HCT116 (cell line): ENCODE measurements at regions not wholly inside any gene's neighbourhood (a gene's known extent, or its start where the extent isn't known, plus 50 kb on each side); places are given as distances from the start of the nearest gene placed in this dataset.

Experiments
- CTCF ChIP-seq, 3 experiments: fragments of 200-600 bp in 1 of 3; sonication (generic) in 1 of 3; IDR thresholded peaks in 2 of 3; conservative IDR thresholded peaks in 1 of 3; 2 replicates each; pipeline ENCODE4 v1.5.1; 2012 to 2017; ENCODE audit warnings: low read depth in 2 of 3, low read length in 2 of 3, antibody characterized with exemption in 1 of 3, borderline replicate concordance in 1 of 3, control low read depth in 1 of 3, mild to moderate bottlenecking in 1 of 3, mixed read lengths in 1 of 3, mixed run types in 1 of 3, moderate library complexity in 1 of 3; ENCODE audit not compliant: insufficient read depth in 1 of 3
- JUND ChIP-seq: IDR thresholded peaks from 2 replicates; pipeline ENCODE4 v1.6.1; 2012
- POLR2A ChIP-seq: IDR thresholded peaks from 2 replicates; pipeline ENCODE4 v1.7.0; 2011; ENCODE audit warnings: borderline replicate concordance; ENCODE audit not compliant: insufficient read depth, insufficient read length; ENCODE audit errors: extremely low read depth
- POLR2AphosphoS5 ChIP-seq: IDR thresholded peaks from 2 replicates; pipeline ENCODE4 v1.6.1; 2011; ENCODE audit warnings: mild to moderate bottlenecking, low read depth, low read length, moderate library complexity
- REST ChIP-seq: IDR thresholded peaks from 2 replicates; pipeline ENCODE4 v1.6.1; 2012; ENCODE audit warnings: low read depth
- SIN3A ChIP-seq: IDR thresholded peaks from 2 replicates; pipeline ENCODE4 v1.6.1; 2012; ENCODE audit warnings: low read depth
- ZFX ChIP-seq: fragments of 450-650 bp; IDR thresholded peaks from 2 replicates; pipeline ENCODE4 v1.6.1; 2017

- TF ChIP-seq JUND = no peak
- TF ChIP-seq POLR2A = no peak
- TF ChIP-seq CTCF (IDR thresholded peaks at IDR 0.05 in 2 of 3, conservative IDR thresholded peaks at IDR 0.05 in 1 of 3; ENCODE audit: borderline replicate concordance in 1 of 3, insufficient read depth in 1 of 3, low read depth in 2 of 3, low read length in 2 of 3) = no peak
- TF ChIP-seq POLR2AphosphoS5 = no peak
- no peak for TF ChIP-seq REST
- TF ChIP-seq SIN3A = no peak
- no peak for TF ChIP-seq ZFX
Measured at GRCh38 chr5:168140241-168140640, 151.2 kb upstream of the WWC1 start.
